CD1c-positive myeloid dendritic cell (primary cell): ENCODE measurements at regions not wholly inside any gene's neighbourhood (a gene's known extent, or its start where the extent isn't known, plus 50 kb on each side); places are given as distances from the start of the nearest gene placed in this dataset.

Experiments
- DNase-seq: peaks from one replicate; pipeline ENCODE4 v3.0.0-alpha.2; 2016; ENCODE audit errors: extremely low spot score

DNA sequence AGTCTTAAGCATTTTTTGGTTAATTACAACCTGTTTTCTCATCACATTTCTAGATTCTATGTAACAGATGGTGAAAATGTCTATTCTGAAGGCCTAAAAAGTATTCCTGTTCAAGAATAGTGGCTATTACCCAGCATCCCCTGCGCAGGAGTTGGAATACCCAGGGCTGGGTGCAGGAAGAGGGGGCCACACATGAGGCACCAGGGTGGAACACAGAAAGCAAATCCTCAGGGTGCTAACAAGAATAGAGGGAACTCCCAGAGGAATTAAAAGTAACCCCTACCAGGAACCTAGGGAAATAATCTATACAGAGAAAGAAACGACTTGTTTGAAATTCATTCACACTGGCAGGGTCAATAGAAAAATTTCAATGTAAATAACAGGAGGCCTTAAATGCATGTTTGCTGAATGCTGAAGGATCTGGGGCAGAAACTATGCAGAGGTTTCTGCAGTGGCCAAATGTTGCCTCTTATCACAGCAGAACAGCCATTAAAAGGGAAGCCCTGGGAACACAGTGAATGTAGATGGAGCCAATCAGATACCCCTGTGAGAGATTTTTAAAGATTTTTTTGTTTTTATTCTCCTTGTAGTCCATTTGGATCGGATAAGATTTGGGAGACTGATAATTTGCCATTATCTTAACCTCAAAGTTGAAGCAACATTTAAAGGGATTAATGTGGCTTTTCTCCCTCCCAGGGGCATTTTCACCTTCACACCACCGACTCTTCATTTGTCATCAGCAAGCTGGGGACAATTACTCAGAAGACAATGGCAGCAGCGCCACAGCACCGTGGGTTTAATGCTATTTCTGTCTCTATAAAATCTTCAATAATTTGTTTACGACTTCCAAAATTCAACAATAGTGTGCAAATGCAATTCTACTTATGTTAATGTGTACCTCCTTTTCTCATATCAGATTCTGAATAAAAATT lies 196.0 kb upstream of the PSMD7 start:
- no peak for DNase-seq

DNA sequence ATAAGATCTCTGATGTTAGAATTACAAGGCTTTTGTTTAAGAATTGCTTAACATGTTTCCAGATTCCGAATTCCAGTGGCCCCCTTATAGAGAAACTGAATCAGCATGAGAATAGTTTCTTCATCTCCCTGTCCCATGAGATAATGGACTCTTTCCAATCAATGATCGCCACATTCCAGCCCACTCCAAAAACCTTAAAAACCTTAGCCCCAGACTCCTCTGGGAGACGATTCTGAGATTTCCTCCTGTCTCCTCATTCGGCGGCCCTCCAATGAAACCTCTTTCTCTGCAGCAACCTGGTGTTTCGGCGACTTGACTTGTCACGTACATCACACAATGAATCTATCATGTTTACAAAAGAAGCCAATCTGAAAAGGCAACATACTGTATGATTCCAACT lies 197.1 kb upstream of the PSMD7 start:
- DNase-seq: no peak

DNA sequence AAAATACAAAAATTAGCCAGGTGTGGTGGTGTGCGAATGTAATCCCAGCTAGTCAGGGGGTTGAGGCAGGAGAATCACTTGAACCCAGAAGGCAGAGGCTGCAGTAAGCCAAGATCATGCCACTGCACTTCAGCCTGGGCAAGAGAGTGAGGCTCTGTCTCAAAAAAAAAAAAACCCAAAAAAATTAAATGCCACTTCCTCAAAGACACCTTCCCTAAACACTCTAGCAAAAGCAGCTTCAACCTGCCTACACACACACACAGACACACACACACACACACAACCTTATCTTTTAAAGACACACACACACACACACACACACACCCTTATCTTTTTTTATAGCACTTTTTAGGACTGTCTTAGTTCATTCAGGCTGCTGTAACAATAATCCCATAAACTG lies 201.7 kb upstream of the PSMD7 start:
- DNase-seq: peak; percentile 44

DNA sequence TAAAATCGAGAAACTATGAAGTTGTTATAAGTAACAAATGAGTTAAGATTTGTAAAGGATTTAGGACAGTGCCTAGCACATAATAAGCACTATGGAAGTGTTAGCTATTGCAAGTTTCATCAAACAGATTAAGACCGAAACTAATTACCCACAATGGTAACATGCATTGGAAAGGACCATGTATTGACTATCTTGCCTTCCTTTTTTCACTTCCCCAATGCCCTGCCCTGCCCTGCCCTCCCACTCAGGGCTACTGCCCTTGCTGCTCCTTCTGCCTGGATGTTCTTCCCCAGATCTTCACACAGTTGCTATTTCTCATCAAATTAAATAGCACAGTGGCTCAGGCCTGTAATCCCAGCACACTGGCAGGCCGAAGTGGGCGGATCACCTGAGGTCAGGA lies 202.1 kb upstream of the PSMD7 start:
- peak; percentile 79 for DNase-seq

DNA sequence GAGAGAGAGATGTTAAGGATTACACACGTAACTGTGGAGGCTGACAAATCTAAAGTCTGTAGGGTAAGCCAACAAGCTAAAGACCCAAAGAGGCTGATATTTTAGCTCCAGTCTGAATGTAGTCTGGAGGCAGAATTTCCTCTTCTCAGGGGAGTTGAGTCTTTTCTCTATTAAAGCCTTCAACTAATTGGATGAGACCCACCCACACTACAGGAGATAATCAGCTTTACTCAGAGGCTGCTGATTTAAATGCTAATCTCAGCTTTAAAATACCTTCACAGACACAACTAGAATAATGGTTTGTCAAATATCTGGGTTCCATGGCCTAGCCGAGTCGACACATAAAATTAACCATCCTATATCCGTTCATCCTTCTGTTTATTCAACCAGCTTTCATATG lies 204.3 kb upstream of the PSMD7 start:
- no peak for DNase-seq

DNA sequence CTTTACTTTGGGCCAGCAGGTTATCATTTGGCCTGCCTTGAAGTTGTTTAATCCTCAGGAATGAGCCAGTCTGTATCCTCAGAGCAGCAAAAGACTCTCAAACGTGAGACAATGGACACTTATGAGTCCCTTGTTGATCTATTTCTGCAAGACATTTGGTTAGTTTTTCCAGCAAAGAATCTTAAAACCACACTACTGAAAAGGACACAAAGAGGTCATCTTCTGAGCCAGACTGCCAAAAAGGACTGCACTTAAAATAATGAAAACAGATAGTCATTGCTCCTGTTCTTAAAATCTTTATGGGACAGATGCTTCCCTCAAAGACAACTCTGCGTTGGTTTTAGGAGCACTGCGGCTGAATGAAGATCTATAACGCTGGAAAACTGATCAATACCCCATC lies 205.7 kb upstream of the PSMD7 start:
- no peak for DNase-seq

DNA sequence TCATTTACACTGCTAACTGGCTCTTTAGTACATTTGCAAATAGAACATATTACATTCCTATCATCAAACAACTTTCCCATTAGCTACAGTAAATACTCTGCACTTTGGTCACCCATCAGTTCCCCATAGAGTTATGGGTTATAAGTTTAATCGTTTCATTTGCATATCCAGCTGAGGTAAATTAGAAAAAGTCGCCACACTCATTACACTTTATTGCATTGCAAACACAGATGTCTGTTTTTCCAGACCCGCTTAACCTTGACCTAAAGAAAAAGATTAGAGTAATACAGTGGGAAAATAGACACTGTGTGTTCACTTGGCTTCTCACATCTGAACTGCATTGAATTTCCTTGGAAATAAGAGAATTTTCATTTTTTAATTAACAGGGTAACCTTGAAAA lies 213.1 kb upstream of the PSMD7 start:
- no peak for DNase-seq

DNA sequence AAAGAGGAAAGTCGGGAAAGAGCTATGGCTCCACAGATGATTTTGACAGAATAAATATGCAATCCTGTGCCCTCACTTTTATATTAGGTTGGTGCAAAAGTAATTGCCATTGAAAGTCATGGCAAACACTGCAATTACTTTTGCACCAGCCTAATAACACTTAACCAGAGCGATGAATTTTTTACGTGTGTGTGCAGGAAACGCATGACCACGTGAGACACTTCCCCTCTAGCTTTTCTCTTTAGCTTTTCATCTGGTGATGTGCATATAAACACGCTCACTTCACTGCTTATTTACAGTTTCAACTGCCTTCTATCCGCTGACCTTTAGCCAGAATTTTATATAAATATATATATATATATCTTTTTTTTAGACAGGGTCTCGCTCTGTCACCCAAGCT lies 216.3 kb upstream of the PSMD7 start:
- DNase-seq: no peak

DNA sequence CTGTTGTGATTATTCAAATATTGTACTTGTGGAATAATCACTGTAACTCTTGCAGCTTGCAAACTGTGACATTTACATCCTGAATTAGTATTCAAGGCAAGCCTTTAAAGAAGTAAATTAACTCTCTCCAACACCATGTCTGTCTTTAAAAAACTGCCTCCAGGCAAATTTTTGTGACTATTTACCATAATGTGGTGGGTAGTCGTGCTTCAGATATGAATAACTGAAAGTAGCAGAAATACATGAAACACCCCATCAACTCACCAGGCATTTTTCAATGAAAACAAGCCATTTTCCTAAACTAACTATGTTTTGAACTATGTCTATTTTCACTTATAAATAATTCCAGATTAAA lies 217.4 kb upstream of the PSMD7 start:
- DNase-seq: no peak

DNA sequence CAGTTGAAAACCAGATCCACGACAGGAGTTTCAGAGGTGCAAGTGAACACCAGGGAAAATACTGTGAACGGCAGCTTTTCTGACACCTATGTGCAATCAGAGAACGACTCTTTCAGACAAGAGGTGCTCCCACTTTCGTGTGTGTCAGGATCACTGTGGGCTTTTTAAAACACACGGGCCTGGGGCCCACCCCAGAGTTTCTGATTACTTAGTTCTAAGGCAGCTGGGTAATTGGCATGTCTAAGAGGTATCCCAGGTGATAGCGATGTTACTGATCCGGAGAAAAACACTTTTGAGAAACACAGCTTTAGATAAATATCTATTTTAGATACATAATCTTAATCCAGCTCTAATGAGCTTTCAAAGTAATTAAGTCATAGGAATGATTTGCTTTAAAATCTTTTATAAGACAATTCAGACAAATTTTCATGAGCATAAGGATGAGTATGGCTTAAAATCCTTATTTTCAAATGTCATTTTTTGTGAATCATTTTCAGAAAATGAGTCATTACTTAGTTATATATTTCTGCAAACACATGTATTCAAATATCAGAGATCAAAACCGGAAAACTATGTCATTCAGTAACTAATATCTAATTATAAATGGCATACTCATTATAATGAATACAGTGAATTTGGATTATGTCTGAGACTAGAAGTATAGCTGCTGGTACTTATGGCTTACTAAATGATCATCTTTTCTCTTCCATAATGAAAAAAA lies 217.9 kb upstream of the PSMD7 start:
- no peak for DNase-seq

DNA sequence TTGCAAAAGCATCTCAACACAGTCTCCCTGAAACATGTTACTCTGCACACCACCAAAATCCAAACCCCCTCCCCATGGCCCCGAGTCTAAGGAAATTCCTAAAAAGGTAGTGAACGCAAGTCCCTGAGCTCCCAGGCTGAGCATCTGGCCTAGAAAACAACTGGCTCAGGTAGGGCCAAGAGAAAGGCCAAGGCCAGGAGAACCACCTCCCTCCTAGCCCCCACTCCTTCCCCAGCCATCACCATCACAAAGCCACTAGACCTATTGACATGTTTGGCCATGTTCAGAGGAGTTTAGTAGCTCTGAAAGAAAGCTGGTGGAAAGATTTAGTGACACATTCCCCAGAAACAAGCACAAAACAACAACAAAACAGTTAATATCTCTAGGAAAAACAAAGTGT lies 220.0 kb upstream of the PSMD7 start:
- no peak for DNase-seq

DNA sequence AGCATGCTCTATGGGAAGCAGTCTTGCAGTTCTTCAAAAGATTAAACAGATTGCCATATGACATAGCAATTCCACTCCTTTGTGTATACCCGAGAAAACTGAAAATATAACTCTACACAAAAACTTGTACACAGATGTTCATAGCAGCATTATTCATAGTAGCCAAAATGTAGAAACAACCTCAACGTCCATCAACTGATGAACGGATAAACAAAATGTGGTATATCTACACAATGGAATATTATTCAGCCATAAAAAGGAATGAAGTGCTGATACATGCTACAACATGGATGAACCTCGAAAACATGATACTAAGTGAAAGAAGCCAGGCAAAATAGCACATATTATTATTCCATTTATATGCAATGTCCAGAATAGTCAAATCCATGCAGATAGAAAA lies 221.2 kb upstream of the PSMD7 start:
- no peak for DNase-seq

DNA sequence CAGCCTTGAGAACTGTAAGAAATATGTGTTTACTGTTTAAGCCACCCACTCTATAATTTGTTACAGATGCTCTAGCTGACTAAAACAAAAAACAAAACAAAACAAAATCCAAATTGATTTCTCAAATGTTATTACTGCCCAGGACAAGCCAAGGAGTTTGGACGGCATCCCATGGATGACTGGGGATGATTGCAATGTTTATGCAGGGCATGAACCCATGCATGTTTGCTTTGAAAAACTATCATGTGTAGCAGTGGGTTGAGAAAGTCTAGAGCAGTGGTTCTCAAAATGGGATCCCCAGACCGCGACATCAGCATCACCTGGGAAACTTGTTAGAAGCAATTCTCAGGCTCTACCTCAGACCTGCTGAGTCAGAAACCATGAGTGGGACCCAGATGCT lies 223.2 kb upstream of the PSMD7 start:
- no peak for DNase-seq

DNA sequence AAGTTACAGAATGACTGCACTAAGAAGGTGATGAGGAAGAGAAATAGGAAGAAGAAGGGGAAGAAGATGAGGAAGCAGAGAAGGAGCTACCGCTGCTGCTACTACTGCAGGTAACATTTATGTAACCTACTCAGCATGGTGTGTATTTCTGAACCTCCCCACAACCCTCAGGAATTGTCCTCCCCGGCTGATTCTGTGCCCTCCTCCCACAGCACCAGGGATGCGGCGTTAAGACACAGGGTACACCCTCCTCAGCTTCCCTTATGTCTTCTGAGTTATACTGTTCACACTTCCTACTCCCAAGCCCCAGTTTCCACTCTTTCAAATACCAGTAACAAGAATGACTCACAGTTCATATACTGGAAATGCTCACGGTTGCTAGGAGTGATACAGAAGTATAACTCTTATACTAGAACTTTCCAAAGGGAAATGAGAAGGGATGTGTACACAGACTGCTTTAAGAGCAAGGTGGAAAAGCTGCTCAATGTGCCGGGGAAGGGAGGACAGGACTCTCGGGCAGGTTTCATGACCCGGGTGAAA lies 224.5 kb upstream of the PSMD7 start:
- DNase-seq: peak; percentile 4

DNA sequence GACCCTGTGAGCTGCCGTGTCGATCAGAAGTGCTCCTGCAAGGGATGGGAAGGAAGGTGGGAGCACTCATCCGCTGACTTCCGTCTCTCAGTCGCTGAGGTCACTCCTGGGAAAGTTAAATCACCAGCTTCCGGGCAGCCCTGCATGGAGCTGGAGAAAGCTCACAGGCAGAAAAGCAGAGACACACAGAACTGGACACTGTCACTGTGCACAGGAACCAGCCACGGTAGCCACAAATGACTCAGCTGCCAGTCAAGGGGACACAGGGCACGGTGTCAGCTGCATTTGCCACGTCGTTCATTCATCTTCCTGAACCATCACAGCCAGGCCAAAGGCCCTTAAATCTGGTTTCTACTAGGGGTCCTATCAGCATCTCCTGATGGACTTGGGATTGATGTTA lies 226.4 kb upstream of the PSMD7 start:
- no peak for DNase-seq

DNA sequence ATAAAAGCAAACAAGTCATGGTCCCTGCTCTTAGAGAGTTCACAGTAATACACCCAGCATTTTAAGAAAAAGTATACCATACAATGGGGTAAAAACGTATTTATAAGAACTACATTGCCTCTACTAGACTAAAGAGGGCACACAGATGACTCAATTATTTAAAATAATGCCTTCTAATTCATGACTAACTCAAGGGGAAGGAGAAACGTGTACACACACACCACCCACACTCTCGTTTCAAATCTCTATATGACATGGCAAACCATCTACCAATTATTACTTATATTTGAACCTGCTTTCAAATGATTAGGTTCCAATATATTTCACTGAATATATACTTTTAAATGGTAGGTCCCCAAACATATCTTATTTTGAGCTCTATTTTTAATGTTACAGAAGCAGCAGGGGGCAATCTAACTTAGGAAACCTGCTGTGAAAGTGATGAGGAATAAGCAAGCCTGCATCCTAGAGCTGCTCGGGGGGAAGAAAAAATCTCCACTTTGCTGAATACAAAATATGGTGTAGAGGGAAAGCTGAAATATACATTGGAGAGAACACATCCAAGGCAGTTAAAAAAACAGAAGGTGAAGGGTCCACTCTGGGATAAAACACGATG lies 232.4 kb upstream of the PSMD7 start:
- DNase-seq: peak; percentile 50

DNA sequence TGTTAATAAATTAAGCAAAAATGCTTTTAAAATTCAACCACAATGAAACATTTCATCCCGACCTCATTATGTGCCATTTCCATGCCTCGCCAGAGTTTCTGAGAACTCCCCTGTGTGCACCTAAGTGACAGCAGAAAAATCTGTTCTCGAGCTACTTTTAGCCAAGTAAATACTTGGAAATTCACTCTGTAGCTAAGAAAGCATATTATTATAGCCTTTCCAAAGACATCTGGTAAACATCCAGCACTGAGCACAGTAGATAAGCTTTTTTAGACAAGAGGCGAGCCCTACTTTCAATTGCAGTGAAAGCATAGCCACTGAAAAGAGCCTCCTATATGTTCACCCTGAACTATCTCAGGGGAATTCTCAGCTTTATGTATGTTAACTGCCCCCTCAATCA lies 242.8 kb upstream of the PSMD7 start:
- DNase-seq: no peak

DNA sequence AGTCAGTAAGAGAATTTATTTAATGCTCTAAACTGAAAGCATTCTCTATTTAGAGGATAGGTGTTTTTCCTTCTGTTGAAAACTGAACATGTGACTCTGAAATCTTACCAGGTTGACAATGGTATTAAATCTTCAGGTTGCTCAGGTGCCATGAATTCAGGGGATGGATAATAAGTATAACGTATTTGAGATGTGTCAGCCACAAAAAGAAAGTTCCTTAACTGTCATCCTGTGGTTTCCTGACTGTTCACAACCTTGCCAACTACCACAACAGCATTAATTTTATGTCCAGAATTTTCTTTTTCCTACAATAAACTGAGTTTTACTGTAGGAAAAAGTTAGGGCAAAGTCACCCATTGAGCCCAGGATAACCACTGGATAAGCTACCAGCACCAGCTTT lies 243.3 kb upstream of the PSMD7 start:
- DNase-seq: no peak

DNA sequence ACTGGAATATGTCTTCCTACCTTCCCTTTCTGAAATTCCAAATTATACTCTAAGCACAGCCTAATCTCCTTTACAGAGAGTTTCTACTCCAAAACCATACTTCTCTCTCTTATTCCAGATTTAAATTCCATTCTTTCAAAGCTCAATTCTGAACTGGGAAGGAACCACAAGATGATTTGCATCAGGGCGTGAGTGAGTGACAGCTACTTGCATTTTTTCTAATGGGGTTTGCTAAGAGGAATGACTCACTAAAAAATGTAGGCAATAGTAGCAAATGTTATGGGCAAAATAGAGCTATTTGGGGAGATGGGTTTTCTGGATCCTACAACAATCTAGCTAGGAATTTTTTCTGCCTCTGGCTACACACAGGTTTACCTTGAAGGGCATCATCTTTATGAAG lies 244.6 kb upstream of the PSMD7 start:
- DNase-seq: no peak

DNA sequence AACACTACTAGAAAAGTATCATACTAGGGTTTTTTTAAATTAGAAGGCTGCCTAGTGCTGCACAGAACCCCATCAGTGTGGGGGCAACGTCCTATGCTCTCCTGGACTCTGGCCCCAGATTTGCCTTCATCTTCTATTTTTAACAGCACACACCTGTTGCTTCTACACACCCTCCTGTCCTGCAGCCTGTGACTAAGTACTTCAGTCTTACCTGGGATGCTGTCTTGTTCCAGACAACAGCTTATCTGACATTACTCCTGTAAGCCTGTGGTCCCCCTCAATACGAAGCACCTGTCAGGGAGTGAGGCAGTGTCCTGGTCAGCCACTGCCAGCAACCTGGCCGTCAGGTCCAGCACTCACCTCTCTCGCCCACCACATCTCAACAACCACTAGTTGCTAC lies 247.6 kb upstream of the PSMD7 start:
- no peak for DNase-seq

DNA sequence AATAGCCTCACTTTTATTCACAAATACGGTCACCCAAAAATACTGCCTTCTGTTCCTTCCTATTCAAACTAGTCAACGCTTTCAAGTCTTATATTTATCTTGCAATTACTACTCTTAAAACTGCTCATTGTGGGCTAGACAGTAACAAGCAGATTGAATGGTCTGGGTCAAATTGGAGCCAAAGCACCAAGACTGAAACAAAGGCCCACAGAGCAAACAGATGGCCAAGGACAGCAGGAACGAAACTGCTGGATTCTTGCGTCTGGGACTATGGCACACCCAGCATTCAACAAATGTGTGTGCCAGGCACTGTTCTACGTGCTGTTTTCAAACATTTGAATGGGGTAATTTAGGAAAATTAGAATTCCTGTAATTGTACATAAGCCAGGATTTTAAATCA lies 250.1 kb upstream of the PSMD7 start:
- no peak for DNase-seq

DNA sequence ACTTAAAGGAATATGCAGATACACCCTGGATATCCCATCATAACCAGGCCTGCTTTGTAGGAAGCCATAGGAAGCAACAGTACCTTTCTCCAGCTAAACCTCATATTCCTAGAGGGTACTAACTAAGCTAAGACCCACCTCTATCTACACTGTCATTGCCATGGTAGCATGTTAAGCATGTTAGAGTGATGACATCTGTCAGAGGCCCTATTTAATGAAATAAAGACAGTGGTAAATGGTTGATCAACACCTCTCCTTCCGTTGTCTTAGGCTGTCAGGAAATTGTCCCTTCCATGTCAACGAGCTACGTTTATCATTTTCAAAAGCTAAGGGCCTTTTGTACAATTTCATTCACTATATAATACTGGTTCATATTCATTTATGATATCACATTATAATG lies 251.1 kb upstream of the PSMD7 start:
- DNase-seq: no peak

DNA sequence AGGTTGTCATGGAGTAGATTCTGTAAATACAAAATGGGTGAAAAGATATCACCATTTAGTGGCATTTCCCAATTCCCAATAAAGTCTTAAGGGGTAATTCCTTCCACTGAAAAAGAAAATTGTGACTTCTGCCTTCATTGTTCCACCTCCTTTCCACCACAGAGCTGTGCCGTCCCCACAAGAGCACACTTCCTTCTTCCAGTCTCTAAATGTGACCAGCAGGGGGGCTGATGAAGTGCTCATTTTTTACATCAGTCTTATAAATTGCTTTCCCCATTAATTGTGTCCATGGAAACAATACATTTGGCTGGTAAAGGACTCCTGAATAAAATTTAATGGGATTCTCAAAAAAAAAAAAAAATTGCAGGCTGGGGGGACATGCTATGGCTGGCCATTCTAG lies 260.8 kb upstream of the PSMD7 start:
- peak; percentile 30 for DNase-seq
